Panc1 (cell line): ENCODE measurements at regions not wholly inside any gene's neighbourhood (a gene's known extent, or its start where the extent isn't known, plus 50 kb on each side); places are given as distances from the start of the nearest gene placed in this dataset.

Experiments used
- ATAC-seq: fragments of 200-7000 bp; cut with Tn5 transposase; 2 replicates; pipeline ENCODE4 v1.9.1; 2020; ENCODE audit warnings: mild to moderate bottlenecking, moderate library complexity
- BruUV-seq: library from RNA; stranded (reverse); fragments of 400-500 nt; replicated peaks from 2 replicates; lab custom pipeline; 2021; lab: Mats Ljungman, UMichigan
- CTCF ChIA-PET: fragments of 300-600 bp; sonication (Branson Sonifier 250); formaldehyde crosslinking; loops from one replicate; lab custom pipeline; 2022; ENCODE audit warnings: antibody characterized with exemption; lab: Charles Lee
- POLR2A ChIA-PET: fragments of 300-600 bp; sonication (Branson Sonifier 250); formaldehyde crosslinking; loops from one replicate; lab custom pipeline; 2022; ENCODE audit warnings: antibody characterized with exemption; lab: Charles Lee
- DNase-seq: peaks from one replicate; pipeline ENCODE4 v3.0.0-alpha.2; 2010; ENCODE audit warnings: low read depth, low spot score
- H3K27ac ChIP-seq: 2 replicates; pipeline ENCODE4 v1.5.1; 2011; ENCODE audit warnings: mild to moderate bottlenecking, low read length, inconsistent platforms
- H3K27me3 ChIP-seq: fragments of 200-500 bp; sonication (Bioruptor generic); 2 replicates; pipeline ENCODE4 v1.6.0; 2014; ENCODE audit warnings: low read length, inconsistent platforms; ENCODE audit not compliant: control insufficient read depth, insufficient read depth
- H3K36me3 ChIP-seq: fragments of 200-500 bp; sonication (Bioruptor generic); 2 replicates; pipeline ENCODE4 v1.5.1; 2014; ENCODE audit warnings: inconsistent platforms, mild to moderate bottlenecking, low read length, moderate library complexity; ENCODE audit not compliant: control insufficient read depth, insufficient read depth
- H3K4me1 ChIP-seq: 2 replicates; pipeline ENCODE4 v1.5.1; 2011; ENCODE audit warnings: inconsistent platforms, mild to moderate bottlenecking, low read length, moderate library complexity; ENCODE audit not compliant: control insufficient read depth, insufficient read depth
- H3K4me3 ChIP-seq, 2 experiments: 2 replicates each; pipeline ENCODE4 v1.5.1; 2011 to 2012; ENCODE audit warnings: low read depth in 2 of 2, low read length in 2 of 2, mild to moderate bottlenecking in 2 of 2, inconsistent platforms in 1 of 2, moderate library complexity in 1 of 2
- H3K9me3 ChIP-seq: fragments of 200-500 bp; sonication (Bioruptor generic); 2 replicates; pipeline ENCODE4 v1.5.1; 2014; ENCODE audit warnings: low read depth, mild to moderate bottlenecking, inconsistent platforms, low read length, moderate library complexity; ENCODE audit not compliant: control insufficient read depth, insufficient read depth
- POLR2AphosphoS5 ChIP-seq: IDR thresholded peaks from 2 replicates; pipeline ENCODE4 v1.6.1; 2012; ENCODE audit warnings: mild to moderate bottlenecking, low read depth, low read length, moderate library complexity
- SIN3A ChIP-seq: IDR thresholded peaks from 2 replicates; pipeline ENCODE4 v1.6.1; 2012; ENCODE audit warnings: low read depth, mild to moderate bottlenecking, low read length, moderate library complexity, borderline replicate concordance; ENCODE audit not compliant: insufficient read depth
- TCF7L2 ChIP-seq: IDR thresholded peaks from 2 replicates; pipeline ENCODE4 v1.6.1; 2011; ENCODE audit warnings: mild to moderate bottlenecking, low read depth, low read length, inconsistent platforms
- in situ Hi-C: cut with HindIII; loops from 2 replicates; pipeline ENCODE4 v1.10.0; 2016; ENCODE audit warnings: low sequenced_read_pairs, low pct_unique_long_range_greater_than_20kb
- intact Hi-C: fragments of 100-400 bp; cut with micrococcal nuclease; formaldehyde crosslinking; loops from one replicate; pipeline ENCODE4 v1.10.0; 2022; ENCODE audit not compliant: unreplicated experiment
- TF ChIP-seq, protein P1 (sequence below): fragments of 450-650 bp; IDR thresholded peaks from 2 replicates; pipeline ENCODE4 v1.5.1; 2017; ENCODE audit warnings: mild to moderate bottlenecking
- TF ChIP-seq, protein P2 (sequence below), 2 experiments: IDR thresholded peaks; 2 replicates each; pipeline ENCODE4 v1.6.1; 2011 to 2012; ENCODE audit warnings: low read depth in 2 of 2, control low read depth in 1 of 2, low read length in 1 of 2, mild to moderate bottlenecking in 1 of 2, moderate library complexity in 1 of 2; ENCODE audit not compliant: insufficient read depth in 1 of 2

DNA sequence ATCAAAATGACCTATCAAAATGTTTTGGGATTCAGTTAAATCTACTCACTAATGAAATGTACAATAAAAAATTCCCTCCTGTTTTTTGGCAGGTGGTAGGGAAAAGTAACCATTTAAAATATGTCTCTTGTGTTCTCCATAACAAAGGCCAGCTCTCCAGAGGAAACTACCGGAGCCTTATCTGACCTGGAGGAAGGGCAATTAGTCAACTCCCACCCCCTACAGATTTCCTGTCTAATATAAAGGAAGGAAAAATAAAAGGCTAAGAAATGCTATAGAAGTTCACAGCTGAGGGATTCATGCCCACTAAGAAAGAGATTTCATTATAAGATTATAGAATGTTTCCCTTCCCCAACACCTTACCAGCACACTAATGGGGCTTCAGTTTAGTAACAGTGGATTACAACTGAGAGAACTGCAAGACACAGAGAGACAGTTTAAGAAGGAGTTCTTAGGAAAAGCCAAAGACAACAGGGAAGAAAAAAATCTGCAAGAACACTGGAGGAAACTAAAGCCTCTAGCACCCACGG, 376.5 kb upstream of the KCNMB2 start:
- Histone ChIP-seq H3K36me3 (no peaks in the 10 kb centered on the region), H3K9me3 (no peaks in the 10 kb centered on the region), H3K4me3 (no peak overlapping the region), H3K4me1 (no peaks in the 10 kb centered on the region), H3K27me3 (no peaks in the 10 kb centered on the region), H3K27ac (no peak overlapping the region; the same call in 1 of the 2 replicates)
- intact Hi-C loops (no loop called here), in situ Hi-C loops (no loop called here)
- ATAC-seq (no peak), DNase-seq (no peak)
- BruUV-seq, result no TSS peak
- POLR2A ChIA-PET, result no interaction called here
- TF ChIP-seq TCF7L2 (no peak), POLR2AphosphoS5 (no peak), SIN3A (no peak)
- TF ChIP-seq, protein P1, sequence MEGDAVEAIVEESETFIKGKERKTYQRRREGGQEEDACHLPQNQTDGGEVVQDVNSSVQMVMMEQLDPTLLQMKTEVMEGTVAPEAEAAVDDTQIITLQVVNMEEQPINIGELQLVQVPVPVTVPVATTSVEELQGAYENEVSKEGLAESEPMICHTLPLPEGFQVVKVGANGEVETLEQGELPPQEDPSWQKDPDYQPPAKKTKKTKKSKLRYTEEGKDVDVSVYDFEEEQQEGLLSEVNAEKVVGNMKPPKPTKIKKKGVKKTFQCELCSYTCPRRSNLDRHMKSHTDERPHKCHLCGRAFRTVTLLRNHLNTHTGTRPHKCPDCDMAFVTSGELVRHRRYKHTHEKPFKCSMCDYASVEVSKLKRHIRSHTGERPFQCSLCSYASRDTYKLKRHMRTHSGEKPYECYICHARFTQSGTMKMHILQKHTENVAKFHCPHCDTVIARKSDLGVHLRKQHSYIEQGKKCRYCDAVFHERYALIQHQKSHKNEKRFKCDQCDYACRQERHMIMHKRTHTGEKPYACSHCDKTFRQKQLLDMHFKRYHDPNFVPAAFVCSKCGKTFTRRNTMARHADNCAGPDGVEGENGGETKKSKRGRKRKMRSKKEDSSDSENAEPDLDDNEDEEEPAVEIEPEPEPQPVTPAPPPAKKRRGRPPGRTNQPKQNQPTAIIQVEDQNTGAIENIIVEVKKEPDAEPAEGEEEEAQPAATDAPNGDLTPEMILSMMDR, result no peak
- TF ChIP-seq, protein P2, sequence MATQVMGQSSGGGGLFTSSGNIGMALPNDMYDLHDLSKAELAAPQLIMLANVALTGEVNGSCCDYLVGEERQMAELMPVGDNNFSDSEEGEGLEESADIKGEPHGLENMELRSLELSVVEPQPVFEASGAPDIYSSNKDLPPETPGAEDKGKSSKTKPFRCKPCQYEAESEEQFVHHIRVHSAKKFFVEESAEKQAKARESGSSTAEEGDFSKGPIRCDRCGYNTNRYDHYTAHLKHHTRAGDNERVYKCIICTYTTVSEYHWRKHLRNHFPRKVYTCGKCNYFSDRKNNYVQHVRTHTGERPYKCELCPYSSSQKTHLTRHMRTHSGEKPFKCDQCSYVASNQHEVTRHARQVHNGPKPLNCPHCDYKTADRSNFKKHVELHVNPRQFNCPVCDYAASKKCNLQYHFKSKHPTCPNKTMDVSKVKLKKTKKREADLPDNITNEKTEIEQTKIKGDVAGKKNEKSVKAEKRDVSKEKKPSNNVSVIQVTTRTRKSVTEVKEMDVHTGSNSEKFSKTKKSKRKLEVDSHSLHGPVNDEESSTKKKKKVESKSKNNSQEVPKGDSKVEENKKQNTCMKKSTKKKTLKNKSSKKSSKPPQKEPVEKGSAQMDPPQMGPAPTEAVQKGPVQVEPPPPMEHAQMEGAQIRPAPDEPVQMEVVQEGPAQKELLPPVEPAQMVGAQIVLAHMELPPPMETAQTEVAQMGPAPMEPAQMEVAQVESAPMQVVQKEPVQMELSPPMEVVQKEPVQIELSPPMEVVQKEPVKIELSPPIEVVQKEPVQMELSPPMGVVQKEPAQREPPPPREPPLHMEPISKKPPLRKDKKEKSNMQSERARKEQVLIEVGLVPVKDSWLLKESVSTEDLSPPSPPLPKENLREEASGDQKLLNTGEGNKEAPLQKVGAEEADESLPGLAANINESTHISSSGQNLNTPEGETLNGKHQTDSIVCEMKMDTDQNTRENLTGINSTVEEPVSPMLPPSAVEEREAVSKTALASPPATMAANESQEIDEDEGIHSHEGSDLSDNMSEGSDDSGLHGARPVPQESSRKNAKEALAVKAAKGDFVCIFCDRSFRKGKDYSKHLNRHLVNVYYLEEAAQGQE (IDR thresholded peaks at IDR 0.05; ENCODE audit: insufficient read depth in 1 of 2, low read depth in 2 of 2, low read length in 1 of 2), result no peak
- CTCF ChIA-PET, result no interaction called here

DNA sequence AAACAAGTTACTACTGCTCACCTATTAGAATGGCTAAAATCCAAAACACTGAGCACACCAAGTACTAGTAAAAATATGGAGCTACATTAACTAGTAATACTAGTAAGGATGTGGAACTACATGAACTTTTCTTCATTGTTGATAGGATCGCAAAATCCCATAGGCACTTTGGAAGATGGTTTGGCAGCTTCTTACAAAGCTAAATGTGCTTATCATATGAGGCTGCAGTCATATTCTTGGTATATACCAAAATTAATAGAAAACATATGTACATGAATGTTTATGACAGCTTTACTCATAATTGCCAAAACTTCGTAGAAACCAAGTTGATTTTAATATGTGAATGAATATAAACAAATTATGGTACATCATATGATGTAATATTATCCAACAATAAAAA, 366.8 kb upstream of the KCNMB2 start:
- intact Hi-C loops, result no loop called here
- H3K4me1 ChIP-seq, result no peaks in the 10 kb centered on the region
- no TSS peak for BruUV-seq
- POLR2A ChIA-PET, result no interaction called here
- no peaks in the 10 kb centered on the region for H3K9me3 ChIP-seq
- CTCF ChIA-PET, result no interaction called here
- H3K27me3 ChIP-seq, result no peaks in the 10 kb centered on the region
- H3K4me3 ChIP-seq, result no peak overlapping the region
- no peaks in the 10 kb centered on the region for H3K36me3 ChIP-seq
- TF ChIP-seq, protein P2 (IDR thresholded peaks at IDR 0.05; ENCODE audit: insufficient read depth in 1 of 2, low read depth in 2 of 2, low read length in 1 of 2), result no peak
- TF ChIP-seq SIN3A (no peak), POLR2AphosphoS5 (no peak), TCF7L2 (no peak)
- TF ChIP-seq, protein P1, result no peak
- in situ Hi-C loops, result no loop called here
- H3K27ac ChIP-seq, result no peak overlapping the region
- DNase-seq (no peak), ATAC-seq (no peak)
